ENCODE measurements at regions not wholly inside any gene's neighbourhood (a gene's known extent, or its start where the extent isn't known, plus 50 kb on each side); places are given as distances from the start of the nearest gene placed in this dataset.

GRCh38 chr18:51778115-51778514 lies 561.9 kb upstream of the DCC start:
- H3K27me3 ChIP-seq (replicated peaks), result no peaks in the 10 kb centered on the region
- H3K27ac ChIP-seq, result no peak overlapping the region
- in situ Hi-C loops (cut with HindIII; ENCODE audit: low pct_ligation_motif_present, low sequenced_read_pairs), result no loop called here
- H3K4me3 ChIP-seq (ENCODE audit: low read depth, low read length), result no peak overlapping the region
- no peak for DNase-seq
- TF ChIP-seq CTCF (IDR thresholded peaks at IDR 0.05; ENCODE audit: low read depth, low read length, missing control alignments), result no peak
- no peaks in the 10 kb centered on the region for H3K36me3 ChIP-seq (replicated peaks)

- Histone ChIP-seq H3K36me3 (replicated peaks) (no peaks in the 10 kb centered on the region), H3K27ac (no peak overlapping the region), H3K27me3 (replicated peaks) (no peaks in the 10 kb centered on the region), H3K4me3 (ENCODE audit: low read depth, low read length) (no peak overlapping the region)
- DNase-seq, result no peak
- TF ChIP-seq CTCF (IDR thresholded peaks at IDR 0.05; ENCODE audit: low read depth, low read length, missing control alignments), result no peak
- in situ Hi-C loops (cut with HindIII; ENCODE audit: low pct_ligation_motif_present, low sequenced_read_pairs), result no loop called here
Observed at GRCh38 chr18:51789871-51790270, 550.1 kb upstream of the DCC start.

- in situ Hi-C loops (cut with HindIII; ENCODE audit: low pct_ligation_motif_present, low sequenced_read_pairs), result no loop called here
- no peak overlapping the region for H3K4me3 ChIP-seq (ENCODE audit: low read depth, low read length)
Observed at GRCh38 chr18:51801514-51801913, 538.5 kb upstream of the DCC start.

GRCh38 chr18:51802569-51803428 lies 537.2 kb upstream of the DCC start:
- H3K36me3 ChIP-seq (replicated peaks), result no peaks in the 10 kb centered on the region
- H3K4me3 ChIP-seq (ENCODE audit: low read depth, low read length), result no peak overlapping the region
- H3K27ac ChIP-seq, result no peak overlapping the region
- TF ChIP-seq CTCF (IDR thresholded peaks at IDR 0.05; ENCODE audit: low read depth, low read length, missing control alignments), result no peak
- DNase-seq, result no peak
- in situ Hi-C loops (cut with HindIII; ENCODE audit: low pct_ligation_motif_present, low sequenced_read_pairs), result no loop called here
- no peaks in the 10 kb centered on the region for H3K27me3 ChIP-seq (replicated peaks)

More at GRCh38 chr18:51801514-51801913, 538.5 kb upstream of the DCC start:
- no peak for DNase-seq
- H3K27ac ChIP-seq, result no peak overlapping the region
- TF ChIP-seq CTCF (IDR thresholded peaks at IDR 0.05; ENCODE audit: low read depth, low read length, missing control alignments), result no peak
- H3K27me3 ChIP-seq (replicated peaks), result no peaks in the 10 kb centered on the region
- no peaks in the 10 kb centered on the region for H3K36me3 ChIP-seq (replicated peaks)

GRCh38 chr18:51807336-51807735 lies 532.7 kb upstream of the DCC start:
- no peak overlapping the region for H3K27ac ChIP-seq
- H3K36me3 ChIP-seq (replicated peaks), result no peaks in the 10 kb centered on the region
- H3K4me3 ChIP-seq (ENCODE audit: low read depth, low read length), result no peak overlapping the region
- in situ Hi-C loops (cut with HindIII; ENCODE audit: low pct_ligation_motif_present, low sequenced_read_pairs), result no loop called here
- DNase-seq, result no peak
- no peak for TF ChIP-seq CTCF (IDR thresholded peaks at IDR 0.05; ENCODE audit: low read depth, low read length, missing control alignments)
- H3K27me3 ChIP-seq (replicated peaks), result no peaks in the 10 kb centered on the region

- in situ Hi-C loops (cut with HindIII; ENCODE audit: low pct_ligation_motif_present, low sequenced_read_pairs), result no loop called here
- no peaks in the 10 kb centered on the region for H3K27me3 ChIP-seq (replicated peaks)
- no peak overlapping the region for H3K27ac ChIP-seq
- TF ChIP-seq CTCF (IDR thresholded peaks at IDR 0.05; ENCODE audit: low read depth, low read length, missing control alignments), result no peak
- H3K4me3 ChIP-seq (ENCODE audit: low read depth, low read length), result no peak overlapping the region
- DNase-seq, result no peak
- no peaks in the 10 kb centered on the region for H3K36me3 ChIP-seq (replicated peaks)
Observed at GRCh38 chr18:51811883-51812282, 528.1 kb upstream of the DCC start.

All from brain microvascular endothelial cell (primary cell).